HG02759 (cell line): ENCODE measurements at regions not wholly inside any gene's neighbourhood (a gene's known extent, or its start where the extent isn't known, plus 50 kb on each side); places are given as distances from the start of the nearest gene placed in this dataset.
"Not testable (repeated sequence)": the region's sequence is repeated elsewhere in the genome, so short reads cannot be mapped to it uniquely, and the experiment has no call there.

ENCODE experiments used
- ATAC-seq: cut with Tn5 transposase; IDR thresholded peaks from one replicate; pipeline ENCODE4 v1.9.1; 2021; ENCODE audit warnings: mild to moderate bottlenecking, moderate library complexity; ENCODE audit not compliant: unreplicated experiment

DNA sequence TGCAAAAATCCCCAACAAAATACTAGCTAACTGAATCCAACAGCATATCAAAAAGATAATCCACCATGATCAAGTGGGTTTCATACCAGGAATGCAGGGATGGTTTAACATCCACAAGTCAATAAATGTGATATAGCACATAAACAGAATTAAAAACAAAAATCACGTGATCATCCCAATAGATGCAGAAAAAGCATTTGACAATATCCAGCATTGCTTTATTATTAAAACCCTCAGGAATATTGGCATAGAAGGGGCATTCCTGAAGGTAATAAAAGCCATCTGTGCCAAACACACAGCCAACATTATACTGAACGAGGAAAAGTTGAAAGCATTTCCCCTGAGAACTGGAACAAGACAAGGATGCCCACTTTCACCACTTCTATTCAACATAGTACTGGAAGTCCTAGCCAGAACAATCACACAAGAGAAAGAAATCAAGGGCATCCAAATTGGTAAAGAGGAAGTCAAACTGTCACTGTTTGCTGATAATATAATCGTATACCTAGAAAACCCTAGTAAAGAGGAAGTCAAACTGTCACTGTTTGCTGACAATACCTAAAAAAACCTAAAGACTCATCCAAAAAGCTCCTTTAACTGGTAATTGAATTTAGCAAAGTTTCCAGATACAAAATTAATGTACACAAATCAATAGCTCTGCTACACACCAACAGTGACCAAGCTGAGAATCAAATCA is 109.8 kb downstream of the RNASET2 start:
- not testable (repeated sequence) for ATAC-seq

DNA sequence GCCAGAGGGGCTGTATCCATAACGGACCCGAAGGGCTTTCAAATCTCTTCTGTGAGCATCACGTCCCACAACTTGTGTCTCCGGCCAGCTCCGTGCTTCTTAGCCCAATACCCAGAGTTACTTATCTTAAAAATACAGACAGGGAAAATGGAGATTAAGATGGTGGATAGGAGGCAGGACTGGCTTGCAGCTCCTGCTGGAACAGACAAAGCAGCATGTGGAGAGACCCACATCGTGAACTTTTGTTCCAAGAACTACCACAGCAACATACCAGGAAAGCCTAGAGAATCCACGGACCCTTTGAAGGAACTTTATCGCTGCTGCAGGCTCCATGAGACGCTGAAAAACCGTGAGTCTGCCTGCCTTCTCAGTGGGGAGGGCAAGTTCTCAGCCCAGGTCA is 113.7 kb downstream of the RNASET2 start:
- ATAC-seq: no peak

DNA sequence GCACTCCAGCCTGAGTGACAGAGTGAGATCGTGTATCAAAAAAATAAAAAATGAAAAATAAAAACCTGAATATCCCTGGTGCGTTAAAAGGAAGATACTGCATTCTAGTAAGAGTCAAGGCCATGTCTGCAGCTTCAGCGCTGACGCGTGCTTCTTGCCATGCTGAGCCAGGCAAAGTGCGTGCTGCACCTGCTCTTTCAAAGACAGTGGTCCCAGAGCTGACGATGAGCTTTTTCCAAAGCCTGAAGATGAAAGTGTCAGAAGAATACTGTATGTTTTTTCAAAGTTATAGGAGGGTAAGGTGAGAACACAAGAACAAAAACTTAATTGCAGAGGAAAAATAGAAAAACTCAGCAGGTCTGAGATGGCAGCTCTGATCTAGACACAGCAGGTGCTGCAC is 115.1 kb downstream of the RNASET2 start:
- no peak for ATAC-seq

DNA sequence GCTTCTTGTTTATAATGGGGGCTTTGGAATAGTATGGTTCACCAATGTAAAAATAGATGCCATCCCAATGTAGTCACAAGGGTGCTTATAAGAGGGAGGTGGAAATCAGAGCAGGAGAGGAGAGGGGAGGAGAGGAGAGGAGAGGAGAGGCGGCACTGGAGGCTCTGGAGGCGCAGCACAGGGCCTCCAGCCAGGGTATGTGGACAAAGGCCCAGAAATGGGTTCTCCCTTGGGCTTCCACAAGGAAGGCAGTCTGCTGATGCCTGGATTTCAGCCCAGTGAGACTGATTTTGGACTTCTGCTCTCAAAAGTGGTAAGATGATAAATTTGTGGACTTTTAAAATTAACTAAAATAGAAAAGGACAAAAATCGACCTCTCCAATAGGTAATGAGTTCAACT is 116.8 kb downstream of the RNASET2 start:
- ATAC-seq: no peak

DNA sequence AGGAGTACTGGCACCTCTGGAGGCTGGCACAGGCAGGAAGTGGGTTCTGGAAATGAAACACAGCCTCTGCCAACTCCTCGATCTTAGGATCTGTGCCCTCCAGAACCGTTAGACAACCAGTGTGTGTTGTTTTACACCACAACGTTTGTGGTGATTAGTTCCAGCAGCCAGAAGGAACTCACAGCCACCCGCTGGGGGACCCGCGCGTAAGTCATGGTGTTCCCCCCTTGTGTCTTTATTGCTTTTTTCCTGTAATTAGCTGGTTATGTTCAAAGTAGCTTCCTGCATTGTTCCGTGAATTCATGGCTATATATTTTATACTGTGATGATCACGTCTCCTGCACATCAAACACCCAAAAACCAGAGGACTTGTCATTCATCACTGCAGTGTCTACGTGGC is 117.4 kb downstream of the RNASET2 start:
- no peak for ATAC-seq

DNA sequence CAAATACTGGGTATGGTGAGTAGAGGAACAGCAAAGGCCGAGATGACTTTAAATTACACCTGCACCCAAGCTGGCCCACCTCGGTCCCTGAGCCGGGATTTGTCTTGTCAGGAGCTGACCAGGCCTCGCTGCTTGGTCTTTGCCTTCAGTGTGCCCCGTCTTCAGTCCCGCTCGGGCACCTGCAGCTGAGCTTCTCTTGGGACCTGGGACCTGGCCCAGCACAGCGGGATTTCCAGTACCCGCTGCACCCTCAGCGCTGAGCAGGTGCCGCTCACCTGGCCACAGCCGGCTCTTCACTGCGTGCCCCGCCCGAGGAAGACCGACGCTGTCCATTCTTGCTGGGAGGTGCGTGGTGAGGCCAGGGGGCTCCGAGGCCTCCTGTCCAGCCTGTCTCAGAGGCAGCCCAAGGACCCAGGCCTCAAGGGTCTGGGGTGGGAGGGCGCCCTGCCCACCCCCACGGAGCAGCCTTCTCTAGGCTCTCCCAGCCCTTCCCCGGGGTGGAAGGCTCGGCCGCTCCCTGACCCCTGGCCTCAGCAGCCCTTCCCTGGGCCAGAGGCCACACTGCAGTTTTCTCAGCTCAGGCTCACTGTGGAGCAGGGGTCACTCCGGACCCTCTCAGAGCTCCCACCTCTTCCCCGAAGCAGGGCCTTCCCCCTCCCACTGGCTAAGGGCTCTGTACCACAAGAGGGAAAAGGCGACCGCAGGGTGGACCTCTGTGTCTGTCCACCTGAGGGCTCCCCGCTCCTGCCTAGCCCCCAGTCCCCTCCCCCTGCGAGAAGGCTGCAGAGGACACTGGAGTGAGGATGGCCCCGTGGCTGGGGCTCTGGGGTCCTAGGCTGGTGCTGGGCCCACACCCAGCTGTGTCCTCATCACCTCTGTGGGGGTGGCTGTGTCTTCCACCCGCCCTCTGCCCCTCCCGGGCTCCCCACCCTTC is 119.3 kb downstream of the RNASET2 start:
- no peak for ATAC-seq

DNA sequence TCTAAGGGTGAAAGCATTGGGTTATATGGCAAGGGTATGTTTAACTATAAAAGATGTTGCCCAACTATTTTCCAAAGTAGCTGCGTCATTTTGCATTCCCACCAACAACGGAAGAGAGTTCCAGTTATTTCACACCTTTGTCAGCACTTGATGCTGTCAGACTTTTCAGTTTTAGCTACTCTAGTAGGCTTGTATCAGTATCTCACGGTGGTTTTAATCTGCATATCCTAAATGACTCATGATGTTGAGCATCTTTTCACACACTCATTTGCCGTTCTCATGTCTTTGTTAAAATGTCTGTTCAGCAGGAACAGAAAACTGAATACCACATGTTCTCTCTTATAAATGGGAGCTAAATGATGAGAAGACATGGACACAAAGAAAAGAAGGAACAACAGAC is 122.3 kb downstream of the RNASET2 start:
- no peak for ATAC-seq

DNA sequence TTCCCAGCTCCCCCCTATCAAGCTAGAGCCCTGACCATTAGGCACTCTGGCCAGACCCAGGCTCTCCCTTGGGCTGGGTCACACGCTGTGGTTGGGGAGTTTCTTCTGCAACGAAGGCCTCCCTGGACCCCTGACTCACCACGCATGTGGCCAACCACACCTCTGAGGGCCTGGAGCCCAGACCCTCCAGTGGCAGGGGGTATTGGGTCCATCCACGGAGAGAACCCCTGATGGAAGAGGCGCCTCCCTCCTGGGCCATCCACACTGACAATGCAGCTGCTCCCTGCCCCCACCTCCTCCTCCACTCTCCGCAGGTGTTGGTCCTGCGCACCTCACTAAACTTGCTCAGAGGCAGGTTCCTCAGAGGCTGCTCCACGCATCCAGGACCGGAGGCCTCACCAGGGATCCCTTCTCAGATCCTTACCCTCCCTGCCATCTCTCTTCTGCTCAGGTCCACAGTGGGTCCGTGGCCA is 125.4 kb downstream of the RNASET2 start:
- peak; percentile 34 for ATAC-seq

DNA sequence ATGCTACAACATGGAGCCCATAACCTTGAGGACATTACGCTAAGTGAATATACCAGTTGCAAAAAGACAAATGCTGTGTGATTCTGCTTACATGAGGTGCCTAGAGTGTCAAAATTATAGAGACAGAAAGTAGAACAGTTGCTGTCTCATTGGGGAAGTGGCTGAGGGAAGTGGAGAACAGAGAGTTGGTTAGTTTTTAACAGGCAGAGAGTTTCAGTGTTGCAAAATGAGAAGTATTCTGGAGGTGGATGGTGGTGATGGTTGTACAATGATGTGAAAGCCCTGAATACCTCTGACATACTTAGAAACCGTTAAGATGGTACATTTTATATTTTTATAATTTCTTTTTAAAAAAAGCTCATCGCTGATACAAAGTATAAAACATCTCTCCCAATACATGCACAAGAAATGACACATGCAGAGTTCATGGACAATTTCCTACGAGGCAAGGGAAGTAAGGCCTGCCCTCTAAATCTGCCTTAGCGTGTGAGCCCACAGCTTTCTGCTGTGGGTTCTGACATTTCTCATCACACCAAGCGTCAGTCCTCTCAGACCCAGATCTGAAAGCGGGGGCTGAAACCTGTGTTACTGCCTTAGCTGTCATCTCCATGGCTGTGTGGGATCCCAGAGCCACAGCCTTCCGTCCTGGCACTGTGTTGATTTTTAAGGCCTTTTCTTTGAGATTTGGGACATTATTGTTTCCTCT is 126.0 kb downstream of the RNASET2 start:
- ATAC-seq: peak; percentile 92

DNA sequence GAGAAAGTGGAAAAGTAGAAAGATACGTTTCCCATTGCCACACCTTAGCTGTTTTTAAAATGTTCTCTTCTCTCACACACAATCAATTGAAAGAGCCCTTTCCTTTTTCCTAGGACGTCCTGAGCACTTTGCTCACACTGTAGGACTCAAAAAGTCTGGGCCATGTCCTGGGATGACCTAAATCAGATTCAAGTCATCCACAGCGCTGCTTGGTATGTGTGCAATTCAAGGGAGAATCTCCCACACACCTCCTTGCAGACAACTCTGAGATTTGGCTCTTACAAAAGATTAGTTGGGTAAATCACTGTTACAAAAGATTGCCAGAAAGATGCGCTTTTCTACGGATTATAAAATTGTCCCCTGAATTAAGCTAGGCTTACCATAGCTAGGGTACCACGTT is 130.1 kb downstream of the RNASET2 start:
- no peak for ATAC-seq

DNA sequence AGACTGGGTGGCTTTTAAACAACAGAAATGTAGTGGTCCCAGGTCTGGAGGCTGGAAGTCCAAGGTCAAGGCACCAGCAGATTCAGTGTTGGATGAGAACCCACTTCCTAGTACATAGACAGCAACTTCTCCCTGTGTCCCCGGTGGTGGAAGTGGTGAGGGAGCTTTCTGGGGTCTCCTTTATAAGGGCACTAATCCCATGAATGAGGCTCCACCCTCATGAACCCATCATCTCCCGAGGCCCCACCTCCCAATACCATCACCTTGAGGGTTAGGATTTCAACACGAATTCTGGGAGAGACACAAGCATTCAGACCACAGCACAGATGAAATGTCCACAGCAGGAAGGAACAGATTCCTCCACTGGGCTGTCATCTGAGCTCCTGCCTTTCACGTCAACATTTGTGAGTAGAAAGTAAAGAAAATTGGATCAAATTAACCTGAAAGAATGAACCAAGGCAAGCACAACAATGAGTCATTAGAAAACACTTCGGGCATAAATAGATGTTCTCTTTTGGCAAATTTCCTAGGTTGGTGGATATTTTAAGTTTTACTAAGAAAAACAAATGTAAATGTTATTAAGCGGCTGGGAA is 130.7 kb downstream of the RNASET2 start:
- ATAC-seq: no peak

DNA sequence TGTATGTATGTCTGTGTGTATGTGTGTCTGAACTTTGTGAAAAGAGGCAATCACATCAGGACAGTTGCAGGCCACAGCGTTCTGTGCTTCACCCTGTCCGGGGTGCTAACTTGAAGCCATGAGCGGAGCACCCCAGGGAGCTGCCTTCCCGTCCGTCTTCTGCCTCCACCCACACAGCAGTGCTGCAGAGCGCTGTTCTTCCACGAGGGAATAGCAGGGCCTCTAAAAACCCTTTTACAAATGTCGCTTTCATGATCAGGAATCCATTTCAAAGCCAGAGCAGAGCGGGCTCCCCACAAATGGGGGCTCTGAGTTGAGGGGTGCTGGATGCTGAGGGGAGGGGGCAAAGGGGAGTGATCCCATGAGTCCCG is 131.5 kb downstream of the RNASET2 start:
- ATAC-seq: no peak

DNA sequence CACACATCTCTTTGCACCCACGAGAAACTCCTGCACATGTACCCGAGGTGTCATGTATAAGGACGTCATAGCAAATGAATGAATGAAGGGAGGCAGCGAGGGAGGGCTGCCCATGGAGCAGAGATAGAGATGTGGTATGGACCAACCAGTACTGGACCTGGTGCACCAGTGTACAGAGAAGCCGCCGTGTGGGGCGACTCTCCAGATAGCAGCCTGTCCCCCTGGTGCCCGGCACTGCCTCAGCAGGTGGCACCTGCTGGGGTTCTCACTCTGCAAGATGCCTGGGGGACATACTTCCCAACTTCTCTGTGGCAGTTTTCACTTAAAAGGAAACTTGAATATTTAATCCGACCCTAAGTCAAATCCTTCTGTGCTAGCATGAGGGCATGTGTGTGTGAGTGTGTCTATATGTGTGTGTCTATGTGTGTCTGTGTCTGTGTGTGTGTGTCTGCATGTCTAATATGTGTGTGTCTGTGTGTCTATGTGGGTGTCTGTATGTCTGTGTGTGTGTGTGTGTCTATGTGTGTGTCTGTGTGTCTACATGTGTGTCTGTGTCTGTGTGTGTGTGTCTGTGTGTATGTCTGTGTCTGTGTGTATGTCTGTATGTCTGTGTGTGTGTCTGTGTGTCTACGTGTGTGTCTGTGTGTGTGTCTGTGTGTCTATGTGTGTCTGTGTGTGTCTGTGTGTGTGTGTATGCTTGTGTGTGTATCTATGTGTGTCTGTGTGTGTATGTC is 132.0 kb downstream of the RNASET2 start:
- ATAC-seq: no peak

DNA sequence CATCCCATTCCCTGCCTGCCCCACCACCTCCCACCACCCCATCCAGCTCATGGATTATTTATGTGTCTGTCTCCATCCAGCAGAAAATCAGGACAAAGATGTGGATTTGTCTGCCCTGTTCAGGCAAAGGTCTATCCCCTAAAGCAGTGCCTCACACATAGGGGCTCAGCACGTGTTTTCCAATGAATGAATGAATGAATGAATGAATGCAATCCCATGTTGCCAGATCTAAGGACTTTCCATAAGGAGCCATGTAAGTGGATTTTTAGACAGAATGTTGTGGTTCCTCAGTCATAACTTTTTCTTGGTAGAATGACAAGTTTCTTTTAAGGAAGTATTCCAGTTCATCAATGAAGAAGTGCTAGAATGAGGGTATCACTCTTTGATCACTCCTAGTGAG is 133.7 kb downstream of the RNASET2 start:
- no peak for ATAC-seq

DNA sequence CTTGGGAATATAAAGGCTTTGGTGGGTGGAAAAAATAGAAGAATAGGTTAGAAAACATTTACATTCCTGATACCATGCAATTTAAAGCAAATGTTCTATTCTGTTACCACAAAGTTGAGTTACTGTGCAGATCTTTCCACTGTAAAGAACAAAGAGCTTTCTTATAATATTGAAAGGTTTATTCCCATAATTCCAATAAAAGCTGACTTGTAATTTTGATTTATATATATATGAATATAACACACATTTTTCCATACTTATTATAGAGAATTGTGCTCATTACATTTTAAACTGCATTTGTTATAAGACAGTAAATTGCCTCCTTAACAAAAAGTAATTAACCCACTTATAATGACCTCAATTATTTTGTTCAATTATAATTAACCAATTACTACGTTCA is 135.9 kb downstream of the RNASET2 start:
- no peak for ATAC-seq

DNA sequence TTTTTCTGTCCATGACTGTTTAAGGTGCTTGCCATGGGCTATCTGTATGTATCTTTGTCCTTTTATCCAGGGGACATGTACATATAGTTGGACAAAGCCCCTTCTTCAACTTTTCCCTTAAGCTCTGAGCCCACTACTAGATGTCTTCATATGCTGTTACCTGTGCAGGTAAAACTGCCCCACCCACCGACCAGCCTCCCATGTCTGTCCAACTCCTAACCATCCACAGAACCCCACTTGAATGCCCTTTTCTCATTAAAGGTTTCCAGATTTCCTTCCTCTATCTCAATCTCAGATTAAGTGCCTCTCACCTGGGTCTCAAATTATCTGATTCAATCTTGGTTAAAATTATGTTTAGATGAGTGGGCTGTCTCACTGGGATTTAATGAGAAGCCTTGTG is 136.3 kb downstream of the RNASET2 start:
- ATAC-seq: no peak

DNA sequence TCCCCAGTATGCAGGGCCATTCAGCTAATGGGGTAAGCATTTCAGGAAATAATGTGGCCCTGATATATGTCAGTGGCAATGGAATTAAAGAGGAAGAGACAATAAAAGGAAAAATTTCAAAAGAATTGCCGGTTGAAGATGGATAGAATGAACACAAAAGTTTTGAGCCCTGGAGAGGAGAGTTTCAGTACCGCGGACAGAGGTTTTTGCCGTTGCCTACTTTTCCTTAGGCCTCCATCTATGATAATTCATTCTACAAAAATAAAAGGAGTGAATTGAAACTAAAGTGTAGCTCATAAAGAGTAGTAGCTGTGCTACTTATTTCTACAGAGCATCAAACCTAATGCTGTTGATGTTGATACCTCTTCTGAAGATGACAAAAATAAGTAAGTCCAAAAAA is 140.7 kb downstream of the RNASET2 start:
- no peak for ATAC-seq

DNA sequence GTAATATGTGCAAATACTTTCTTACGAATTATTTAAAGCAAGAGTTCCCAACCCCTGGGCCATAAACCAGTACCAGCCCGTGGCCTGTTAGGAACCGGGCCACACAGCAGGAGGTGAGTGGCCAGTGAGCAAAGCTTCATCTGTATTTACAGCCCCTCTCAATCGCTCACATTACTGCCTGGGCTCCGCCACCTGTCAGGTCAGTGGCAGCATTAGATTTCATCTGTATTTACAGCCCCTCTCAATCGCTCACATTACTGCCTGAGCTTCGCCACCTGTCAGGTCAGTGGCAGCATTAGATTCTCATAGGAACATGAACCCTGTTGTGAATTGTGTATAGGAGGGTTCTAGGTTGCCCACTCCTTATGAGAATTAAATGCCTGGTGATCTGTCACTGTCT is 142.0 kb downstream of the RNASET2 start:
- no peak for ATAC-seq

DNA sequence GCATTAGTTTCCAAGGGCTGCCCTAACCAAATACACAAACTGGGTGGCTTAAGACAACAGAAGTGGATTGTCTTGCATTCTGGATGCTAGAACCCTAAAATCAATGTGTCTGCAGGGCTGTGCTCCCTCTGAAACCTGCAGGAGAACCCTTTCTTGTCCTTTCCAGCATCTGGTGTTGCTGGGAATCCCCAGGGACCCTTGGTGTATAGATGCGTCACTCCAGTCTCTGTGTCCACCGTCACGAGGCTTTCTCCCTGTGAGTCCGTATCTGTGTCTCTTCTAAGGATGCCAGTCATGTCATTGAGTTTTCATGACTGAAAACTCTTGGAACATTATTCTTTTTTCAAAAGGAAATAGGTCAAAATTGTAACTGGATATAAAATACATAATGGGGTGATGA is 142.9 kb downstream of the RNASET2 start:
- no peak for ATAC-seq

DNA sequence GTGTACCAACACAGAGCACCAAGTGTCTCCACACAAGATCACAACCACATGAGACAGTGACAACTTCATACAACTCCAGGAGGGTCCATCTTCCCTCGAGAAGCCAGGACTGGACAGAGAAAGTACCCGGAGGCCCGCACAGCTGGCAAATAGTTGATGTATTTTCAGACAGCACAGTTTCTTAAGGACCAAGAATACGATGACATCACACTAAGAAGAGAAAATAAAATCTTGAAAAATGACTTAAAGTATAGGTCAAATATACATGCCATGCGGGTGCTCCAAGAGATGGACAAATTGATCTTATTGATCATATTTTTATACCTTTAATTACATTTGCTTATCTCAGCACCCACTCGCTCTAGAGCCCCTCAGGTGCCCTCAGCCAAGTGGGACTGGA is 145.5 kb downstream of the RNASET2 start:
- no peak for ATAC-seq

DNA sequence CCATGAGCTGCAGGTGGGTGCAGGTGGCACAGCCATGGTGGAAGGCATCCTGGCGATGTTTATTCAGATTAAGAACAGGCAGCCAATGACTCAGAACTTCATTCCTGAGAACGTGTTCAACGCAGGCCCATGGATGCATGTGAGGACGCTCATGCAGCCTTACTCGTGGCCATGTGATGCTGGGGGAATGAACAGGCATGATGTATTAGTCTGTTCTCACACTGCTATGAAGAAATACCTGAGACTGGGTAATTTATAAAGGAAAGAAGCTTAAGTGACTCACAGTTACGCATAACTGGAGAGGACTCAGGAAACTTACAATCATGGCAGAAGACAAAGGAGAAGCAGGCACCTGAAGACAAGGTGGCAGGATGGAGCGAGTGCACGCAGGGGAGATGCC is 146.6 kb downstream of the RNASET2 start:
- ATAC-seq: no peak
